Urinary bladder (tissue), 3 donors: ENCODE measurements at regions not wholly inside any gene's neighbourhood (a gene's known extent, or its start where the extent isn't known, plus 50 kb on each side); places are given as distances from the start of the nearest gene placed in this dataset.
"Not testable (repeated sequence)": the region's sequence is repeated elsewhere in the genome, so short reads cannot be mapped to it uniquely, and the experiment has no call there.

Experiments
- DNase-seq: peaks from one replicate; pipeline ENCODE4 v3.0.0-alpha.2; 2015; ENCODE audit errors: extremely low spot score
- H3K27ac ChIP-seq: one replicate; pipeline ENCODE4 v1.5.1; 2013; ENCODE audit warnings: low read depth, mild to moderate bottlenecking, moderate library complexity
- H3K36me3 ChIP-seq: one replicate; pipeline ENCODE4 v1.6.1; 2013; ENCODE audit warnings: mild to moderate bottlenecking, moderate library complexity; ENCODE audit not compliant: insufficient read depth
- H3K4me1 ChIP-seq: one replicate; pipeline ENCODE4 v1.6.1; 2013; ENCODE audit warnings: mild to moderate bottlenecking, moderate library complexity; ENCODE audit not compliant: insufficient read depth
- H3K4me3 ChIP-seq: one replicate; pipeline ENCODE4 v1.5.1; 2013; ENCODE audit warnings: low read depth, low read length
- WGBS: extraction: QIAGEN DNeasy Blood & Tissue Kit; methylation state at CpG from one replicate; pipeline ENCODE4 v1.1.7; 2013; 5-methylcytosine and 5-hydroxymethylcytosine counted together
- donor health status: healthy with polysubstance abuse.
- donor health status: healthy.

GRCh38 chr4:16413814-16414555, 187.7 kb upstream of the TAPT1 start:
- Histone ChIP-seq H3K4me1 (no peaks in the 10 kb centered on the region), H3K27ac (no peak overlapping the region), H3K4me3 (no peak overlapping the region), H3K36me3 (no peaks in the 10 kb centered on the region)
- WGBS = 81% methylated on average over 10 of the region's 10 CpGs
- DNase-seq = no peak

GRCh38 chr4:16411501-16412085, 185.3 kb upstream of the TAPT1 start:
- Histone ChIP-seq H3K4me1 (no peaks in the 10 kb centered on the region), H3K36me3 (no peaks in the 10 kb centered on the region), H3K4me3 (no peak overlapping the region), H3K27ac (no peak overlapping the region)
- WGBS = 54% methylated on average over 4 of the region's 4 CpGs
- no peak for DNase-seq

GRCh38 chr4:16393216-16393615, 166.9 kb upstream of the TAPT1 start:
- H3K4me1 ChIP-seq, H3K4me3 ChIP-seq, H3K27ac ChIP-seq, DNase-seq, H3K36me3 ChIP-seq: not testable (repeated sequence)
- 95% methylated on average over 24 of the region's 32 CpGs for WGBS

GRCh38 chr4:16391196-16391595, 164.9 kb upstream of the TAPT1 start:
- WGBS = 78% methylated on average over 3 of the region's 3 CpGs
- Histone ChIP-seq H3K27ac (no peak overlapping the region), H3K4me3 (no peak overlapping the region), H3K4me1 (no peaks in the 10 kb centered on the region), H3K36me3 (no peaks in the 10 kb centered on the region)
- no peak for DNase-seq

GRCh38 chr4:16387448-16387847, 161.2 kb upstream of the TAPT1 start:
- 89% methylated on average over 1 of the region's 1 CpG for WGBS
- Histone ChIP-seq H3K4me3 (no peak overlapping the region), H3K27ac (no peak overlapping the region), H3K4me1 (no peaks in the 10 kb centered on the region), H3K36me3 (no peaks in the 10 kb centered on the region)
- DNase-seq = no peak

- Histone ChIP-seq H3K4me3 (no peak overlapping the region), H3K27ac (no peak overlapping the region), H3K36me3 (no peaks in the 10 kb centered on the region), H3K4me1 (no peaks in the 10 kb centered on the region)
- DNase-seq = no peak
These were observed 160.5 kb upstream of the TAPT1 start for GRCh38 chr4:16386711-16387320.

- DNase-seq = no peak
- Histone ChIP-seq H3K4me1 (no peaks in the 10 kb centered on the region), H3K36me3 (no peaks in the 10 kb centered on the region), H3K27ac (no peak overlapping the region), H3K4me3 (no peak overlapping the region)
- WGBS = 29% methylated on average over 6 of the region's 6 CpGs
These were observed 158.3 kb upstream of the TAPT1 start for GRCh38 chr4:16384576-16384975.

- Histone ChIP-seq H3K36me3 (no peaks in the 10 kb centered on the region), H3K4me3 (no peak overlapping the region), H3K4me1 (no peaks in the 10 kb centered on the region), H3K27ac (no peak overlapping the region)
- DNase-seq = no peak
- 62% methylated on average over 3 of the region's 3 CpGs for WGBS
These were observed 156.3 kb upstream of the TAPT1 start for GRCh38 chr4:16382571-16382970.

GRCh38 chr4:16377887-16378286, 151.6 kb upstream of the TAPT1 start:
- WGBS = 86% methylated on average over 5 of the region's 5 CpGs
- no peak overlapping the region for H3K27ac ChIP-seq
- no peak overlapping the region for H3K4me3 ChIP-seq
- no peak for DNase-seq
- H3K36me3 ChIP-seq = no peaks in the 10 kb centered on the region
- no peaks in the 10 kb centered on the region for H3K4me1 ChIP-seq

- Histone ChIP-seq H3K4me1 (no peaks in the 10 kb centered on the region), H3K4me3 (no peak overlapping the region), H3K27ac (no peak overlapping the region), H3K36me3 (no peaks in the 10 kb centered on the region)
- WGBS = 61% methylated on average over 5 of the region's 5 CpGs
- DNase-seq = no peak
These were observed 138.8 kb upstream of the TAPT1 start for GRCh38 chr4:16365036-16365569.

GRCh38 chr4:16360694-16361262, 134.5 kb upstream of the TAPT1 start:
- Histone ChIP-seq H3K4me3 (no peak overlapping the region), H3K36me3 (no peaks in the 10 kb centered on the region), H3K27ac (no peak overlapping the region), H3K4me1 (no peaks in the 10 kb centered on the region)
- 94% methylated on average over 36 of the region's 36 CpGs for WGBS
- no peak for DNase-seq

GRCh38 chr4:16353165-16353564, 126.9 kb upstream of the TAPT1 start:
- no peaks in the 10 kb centered on the region for H3K36me3 ChIP-seq
- WGBS = 78% methylated on average over 5 of the region's 5 CpGs
- DNase-seq = no peak
- no peak overlapping the region for H3K27ac ChIP-seq
- H3K4me1 ChIP-seq = no peaks in the 10 kb centered on the region
- no peak overlapping the region for H3K4me3 ChIP-seq

- Histone ChIP-seq H3K4me3 (no peak overlapping the region), H3K4me1 (no peaks in the 10 kb centered on the region), H3K27ac (no peak overlapping the region), H3K36me3 (no peaks in the 10 kb centered on the region)
- no peak for DNase-seq
- WGBS = 60% methylated on average over 8 of the region's 8 CpGs
These were observed 124.9 kb upstream of the TAPT1 start for GRCh38 chr4:16351161-16351560.

- DNase-seq = no peak
- no peaks in the 10 kb centered on the region for H3K4me1 ChIP-seq
- WGBS = 63% methylated on average over 1 of the region's 1 CpG
- no peak overlapping the region for H3K27ac ChIP-seq
- H3K36me3 ChIP-seq = no peaks in the 10 kb centered on the region
- H3K4me3 ChIP-seq = no peak overlapping the region
These were observed 118.6 kb upstream of the TAPT1 start for GRCh38 chr4:16344853-16345252.
